ENCODE measurements at regions not wholly inside any gene's neighbourhood (a gene's known extent, or its start where the extent isn't known, plus 50 kb on each side); places are given as distances from the start of the nearest gene placed in this dataset.

- H3K4me3 ChIP-seq (ENCODE audit: low read depth, low read length): no peak overlapping the region
- no peaks in the 10 kb centered on the region for H3K36me3 ChIP-seq
- TF ChIP-seq, protein P1, sequence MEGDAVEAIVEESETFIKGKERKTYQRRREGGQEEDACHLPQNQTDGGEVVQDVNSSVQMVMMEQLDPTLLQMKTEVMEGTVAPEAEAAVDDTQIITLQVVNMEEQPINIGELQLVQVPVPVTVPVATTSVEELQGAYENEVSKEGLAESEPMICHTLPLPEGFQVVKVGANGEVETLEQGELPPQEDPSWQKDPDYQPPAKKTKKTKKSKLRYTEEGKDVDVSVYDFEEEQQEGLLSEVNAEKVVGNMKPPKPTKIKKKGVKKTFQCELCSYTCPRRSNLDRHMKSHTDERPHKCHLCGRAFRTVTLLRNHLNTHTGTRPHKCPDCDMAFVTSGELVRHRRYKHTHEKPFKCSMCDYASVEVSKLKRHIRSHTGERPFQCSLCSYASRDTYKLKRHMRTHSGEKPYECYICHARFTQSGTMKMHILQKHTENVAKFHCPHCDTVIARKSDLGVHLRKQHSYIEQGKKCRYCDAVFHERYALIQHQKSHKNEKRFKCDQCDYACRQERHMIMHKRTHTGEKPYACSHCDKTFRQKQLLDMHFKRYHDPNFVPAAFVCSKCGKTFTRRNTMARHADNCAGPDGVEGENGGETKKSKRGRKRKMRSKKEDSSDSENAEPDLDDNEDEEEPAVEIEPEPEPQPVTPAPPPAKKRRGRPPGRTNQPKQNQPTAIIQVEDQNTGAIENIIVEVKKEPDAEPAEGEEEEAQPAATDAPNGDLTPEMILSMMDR (IDR thresholded peaks at IDR 0.05; ENCODE audit: low read depth, low read length): no peak
- DNase-seq: no peak
- no peaks in the 10 kb centered on the region for H3K9me3 ChIP-seq (ENCODE audit: severe bottlenecking)
- H3K27me3 ChIP-seq (ENCODE audit: insufficient read depth, low read depth, severe bottlenecking): peaks cover 92% of the 10 kb centered on the region
- H3K27ac ChIP-seq: no peak overlapping the region
These were observed 164.3 kb upstream of the MAMLD1 start for GRCh38 chrX:150198776-150199175.

DNA sequence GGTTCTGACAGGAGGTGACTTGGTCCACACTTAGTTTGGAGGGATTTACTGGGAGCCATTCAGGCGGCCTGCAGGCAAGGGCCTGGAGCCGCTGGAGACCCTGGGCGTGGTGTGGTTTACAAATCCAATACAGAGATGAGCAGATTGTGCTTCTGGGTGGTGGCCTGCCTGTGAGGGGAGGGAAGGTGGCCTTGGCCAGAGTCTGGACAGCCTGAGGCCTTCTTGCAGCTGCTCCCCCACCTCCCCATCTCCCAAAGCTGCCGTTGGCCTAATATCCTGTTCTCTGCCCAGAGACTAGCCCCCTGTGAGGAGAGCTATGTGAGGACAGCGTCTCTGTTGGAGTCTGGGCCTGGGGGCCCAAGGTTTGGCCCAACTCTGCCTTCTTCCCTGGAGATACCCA lies 163.9 kb upstream of the MAMLD1 start:
- TF ChIP-seq, protein P1 (IDR thresholded peaks at IDR 0.05; ENCODE audit: low read depth, low read length): no peak
- no peak overlapping the region for H3K27ac ChIP-seq
- no peaks in the 10 kb centered on the region for H3K36me3 ChIP-seq
- no peak for DNase-seq
- H3K27me3 ChIP-seq (ENCODE audit: insufficient read depth, low read depth, severe bottlenecking): peaks cover 92% of the 10 kb centered on the region
- H3K4me3 ChIP-seq (ENCODE audit: low read depth, low read length): no peak overlapping the region
- H3K9me3 ChIP-seq (ENCODE audit: severe bottlenecking): no peaks in the 10 kb centered on the region

DNA sequence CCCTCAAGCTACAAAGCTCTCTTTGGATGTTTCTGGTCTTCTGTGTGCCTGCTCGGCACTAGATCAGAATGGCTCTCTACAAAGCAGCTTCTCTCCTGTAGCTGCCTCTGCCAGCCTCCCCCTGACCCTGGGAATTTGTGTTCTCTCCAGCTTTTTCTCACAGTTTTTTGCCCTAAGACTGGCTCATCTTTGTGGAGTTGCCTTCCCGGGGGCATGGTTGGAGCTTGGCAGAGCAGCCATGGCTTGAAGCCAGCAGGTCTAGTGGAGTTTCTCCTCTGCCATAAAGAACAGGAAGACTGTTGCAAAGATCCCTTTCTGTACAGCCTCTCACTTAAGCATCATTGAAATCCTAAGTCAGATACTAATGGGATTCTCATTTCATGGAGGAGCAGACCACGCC lies 163.3 kb upstream of the MAMLD1 start:
- Histone ChIP-seq H3K36me3 (no peaks in the 10 kb centered on the region), H3K27ac (no peak overlapping the region), H3K9me3 (ENCODE audit: severe bottlenecking) (no peaks in the 10 kb centered on the region), H3K27me3 (ENCODE audit: insufficient read depth, low read depth, severe bottlenecking) (peaks cover 91% of the 10 kb centered on the region), H3K4me3 (ENCODE audit: low read depth, low read length) (no peak overlapping the region)
- no peak for DNase-seq
- TF ChIP-seq, protein P1 (IDR thresholded peaks at IDR 0.05; ENCODE audit: low read depth, low read length): no peak

- DNase-seq: no peak
- Histone ChIP-seq H3K27me3 (ENCODE audit: insufficient read depth, low read depth, severe bottlenecking) (peaks cover 88% of the 10 kb centered on the region), H3K36me3 (no peaks in the 10 kb centered on the region), H3K9me3 (ENCODE audit: severe bottlenecking) (no peaks in the 10 kb centered on the region), H3K4me3 (ENCODE audit: low read depth, low read length) (no peak overlapping the region), H3K27ac (no peak overlapping the region)
- TF ChIP-seq, protein P1 (IDR thresholded peaks at IDR 0.05; ENCODE audit: low read depth, low read length): no peak
These were observed 162.8 kb upstream of the MAMLD1 start for GRCh38 chrX:150200361-150200760.

DNA sequence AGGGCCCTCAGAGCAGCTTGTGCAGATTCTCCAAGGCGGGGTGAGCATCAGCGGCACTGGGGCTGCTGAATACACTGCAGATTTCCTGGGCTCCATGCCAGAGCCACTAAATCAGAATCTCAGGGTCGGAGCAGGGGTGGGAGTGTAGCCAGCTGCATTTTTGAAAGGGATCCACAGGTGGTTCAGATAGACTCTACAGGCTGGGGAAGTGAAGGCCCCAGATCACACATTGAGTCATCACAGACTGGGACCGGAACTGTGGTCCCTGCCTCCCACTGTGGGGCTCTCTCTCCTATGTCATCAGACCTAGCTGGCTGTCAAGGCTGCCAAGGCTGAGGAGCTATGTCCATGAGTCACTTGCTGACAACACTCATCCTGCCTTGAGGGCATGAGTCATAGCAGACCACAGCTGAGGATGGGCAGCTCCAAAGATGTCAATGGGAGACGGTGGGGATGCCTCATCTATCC lies 162.3 kb upstream of the MAMLD1 start:
- H3K9me3 ChIP-seq (ENCODE audit: severe bottlenecking): no peaks in the 10 kb centered on the region
- no peak for DNase-seq
- no peak overlapping the region for H3K4me3 ChIP-seq (ENCODE audit: low read depth, low read length)
- peaks cover 86% of the 10 kb centered on the region for H3K27me3 ChIP-seq (ENCODE audit: insufficient read depth, low read depth, severe bottlenecking)
- no peaks in the 10 kb centered on the region for H3K36me3 ChIP-seq
- TF ChIP-seq, protein P1 (IDR thresholded peaks at IDR 0.05; ENCODE audit: low read depth, low read length): no peak
- no peak overlapping the region for H3K27ac ChIP-seq

- H3K4me3 ChIP-seq (ENCODE audit: low read depth, low read length): no peak overlapping the region
- TF ChIP-seq, protein P1 (IDR thresholded peaks at IDR 0.05; ENCODE audit: low read depth, low read length): no peak
- H3K27ac ChIP-seq: no peak overlapping the region
- H3K36me3 ChIP-seq: no peaks in the 10 kb centered on the region
- no peak for DNase-seq
- peaks cover 86% of the 10 kb centered on the region for H3K27me3 ChIP-seq (ENCODE audit: insufficient read depth, low read depth, severe bottlenecking)
- H3K9me3 ChIP-seq (ENCODE audit: severe bottlenecking): no peaks in the 10 kb centered on the region
These were observed 161.7 kb upstream of the MAMLD1 start for GRCh38 chrX:150201391-150201790.

Data from WERI-Rb-1 (cell line).